Stimulated activated CD4-positive, alpha-beta T cell treated with anti-CD3 and anti-CD28 coated beads, Interleukin-15, amount 100 ng/mL, for 24 hours (primary cell): ENCODE measurements at regions not wholly inside any gene's neighbourhood (a gene's known extent, or its start where the extent isn't known, plus 50 kb on each side); places are given as distances from the start of the nearest gene placed in this dataset.
"Not testable (repeated sequence)": the region's sequence is repeated elsewhere in the genome, so short reads cannot be mapped to it uniquely, and the experiment has no call there.

Experiments used
- DNase-seq: peaks from one replicate; pipeline ENCODE4 v3.0.0-alpha.2; 2020

GRCh38 chr10:107544706-107545520 lies 380.4 kb upstream of the SORCS1 start:
- DNase-seq, result no peak

DNA sequence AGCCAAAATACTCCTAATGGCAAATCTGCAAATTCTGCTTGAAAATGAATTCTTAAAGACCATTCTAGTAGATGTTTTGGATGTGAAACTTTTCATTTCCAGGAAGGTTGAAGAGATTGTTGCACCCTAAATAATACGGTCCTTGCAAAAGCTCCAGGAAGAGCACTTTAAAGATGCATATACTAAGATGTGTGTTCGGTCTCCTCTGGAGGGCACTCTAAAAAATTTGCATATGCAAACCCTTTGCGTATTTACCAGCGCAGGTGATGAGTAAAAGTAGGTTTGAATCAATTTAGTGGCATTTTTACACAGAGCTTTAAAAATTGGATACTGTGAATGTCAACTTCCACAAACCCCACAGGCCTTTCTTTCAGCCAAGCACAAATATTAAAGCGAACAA lies 378.1 kb upstream of the SORCS1 start:
- DNase-seq, result no peak

GRCh38 chr10:107542016-107542415 lies 377.5 kb upstream of the SORCS1 start:
- no peak for DNase-seq

DNA sequence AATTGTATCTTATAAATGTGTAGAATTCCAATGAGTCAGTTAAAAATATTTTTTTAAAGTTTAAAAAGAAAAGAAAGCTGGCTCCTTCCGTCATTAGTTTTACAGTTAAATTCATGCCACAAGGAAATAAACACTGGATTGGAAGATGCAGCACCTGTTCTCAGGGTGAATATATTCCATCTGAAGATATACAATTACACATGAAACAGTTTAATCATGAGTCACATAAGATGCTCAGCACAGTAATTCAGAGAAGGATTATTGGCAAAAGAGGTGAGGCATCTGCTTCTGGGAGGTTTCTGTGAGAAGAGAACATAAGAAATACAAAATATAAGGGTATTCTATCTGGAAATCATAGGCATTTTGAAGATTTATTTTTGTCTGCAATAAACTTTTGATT lies 376.5 kb upstream of the SORCS1 start:
- DNase-seq, result no peak

GRCh38 chr10:107529350-107529749 lies 364.8 kb upstream of the SORCS1 start:
- no peak for DNase-seq

DNA sequence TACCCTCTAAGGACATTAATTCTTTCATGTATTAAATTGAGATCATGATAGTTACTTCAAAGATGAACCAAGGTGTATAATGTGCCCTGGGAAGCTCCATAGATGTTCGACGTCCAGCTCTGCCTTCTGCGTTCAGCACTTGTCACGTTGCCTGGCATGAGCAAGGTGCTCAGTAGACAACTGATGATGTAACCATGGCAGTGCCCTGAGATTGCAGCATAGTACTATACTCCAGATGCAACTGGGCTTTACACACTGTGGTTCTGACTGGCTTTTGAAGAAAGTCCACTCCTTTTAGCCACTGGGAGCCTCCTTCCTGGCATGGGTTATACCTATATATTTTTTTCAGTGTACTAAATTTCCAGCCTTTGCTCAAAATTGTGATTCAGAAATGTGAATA lies 355.8 kb upstream of the SORCS1 start:
- no peak for DNase-seq

GRCh38 chr10:107517811-107518210 lies 353.3 kb upstream of the SORCS1 start:
- DNase-seq, result no peak

DNA sequence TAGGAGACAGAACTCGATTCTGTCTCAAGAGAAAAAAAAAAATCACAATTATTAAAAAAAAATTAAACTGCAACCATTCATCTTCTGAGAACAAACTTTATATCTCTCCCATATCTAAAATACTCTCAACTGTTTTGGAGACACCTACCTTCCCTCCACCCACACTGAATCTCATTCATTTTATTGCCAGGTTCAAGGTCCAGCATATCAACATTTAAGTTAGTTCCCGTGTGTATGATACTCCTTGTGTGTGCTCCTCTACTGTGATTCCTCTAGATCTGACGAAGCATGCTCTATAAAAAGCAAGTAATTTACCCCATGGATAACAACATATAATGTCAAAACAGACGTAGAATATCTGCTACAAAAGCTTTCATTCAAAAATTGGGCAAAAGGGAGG lies 351.8 kb upstream of the SORCS1 start:
- DNase-seq, result no peak

GRCh38 chr10:107504011-107504410 lies 339.5 kb upstream of the SORCS1 start:
- DNase-seq, result not testable (repeated sequence)

- no peak for DNase-seq
Observed at GRCh38 chr10:107502229-107502985, 337.9 kb upstream of the SORCS1 start.

GRCh38 chr10:107498983-107499382 lies 334.5 kb upstream of the SORCS1 start:
- DNase-seq, result no peak

- no peak for DNase-seq
Observed at GRCh38 chr10:107497024-107497423, 332.5 kb upstream of the SORCS1 start.

DNA sequence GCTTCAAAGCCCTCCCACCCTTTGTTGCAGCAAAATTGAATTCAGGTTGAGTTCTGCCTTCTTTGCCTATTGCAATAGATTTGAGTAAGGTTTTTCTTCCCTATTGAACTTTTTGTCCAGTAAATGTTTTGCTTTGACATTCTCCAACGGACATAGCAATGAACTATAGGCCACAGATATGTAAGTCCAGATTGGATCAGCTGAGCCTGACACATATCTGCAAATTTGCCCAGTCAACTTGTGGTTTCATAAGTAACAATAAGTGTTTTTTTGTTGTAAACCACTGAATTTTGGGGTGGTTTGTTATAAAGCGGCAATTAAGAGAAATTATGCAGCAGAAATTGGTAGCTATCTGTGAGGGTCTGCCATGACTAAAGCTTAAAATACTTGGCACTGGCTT lies 332.1 kb upstream of the SORCS1 start:
- DNase-seq, result no peak

DNA sequence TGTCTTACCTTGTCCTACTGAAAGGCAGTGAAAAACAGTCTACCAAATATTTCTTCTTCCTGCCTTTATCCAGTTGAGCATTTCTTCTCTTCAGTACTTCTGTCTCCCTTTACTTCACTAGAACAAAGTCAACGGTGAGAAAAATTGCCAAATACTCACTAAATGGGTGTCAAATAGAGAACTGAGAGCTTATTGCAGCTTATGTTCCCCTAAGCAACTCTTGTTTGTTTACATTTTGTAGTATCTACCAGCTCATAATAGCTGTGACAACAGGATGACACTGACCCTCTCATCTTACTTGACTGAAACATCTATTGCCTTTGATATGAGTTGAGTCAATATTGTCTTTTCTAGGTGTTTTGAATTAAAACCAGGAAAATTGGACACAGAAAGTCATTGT lies 327.9 kb upstream of the SORCS1 start:
- no peak for DNase-seq

DNA sequence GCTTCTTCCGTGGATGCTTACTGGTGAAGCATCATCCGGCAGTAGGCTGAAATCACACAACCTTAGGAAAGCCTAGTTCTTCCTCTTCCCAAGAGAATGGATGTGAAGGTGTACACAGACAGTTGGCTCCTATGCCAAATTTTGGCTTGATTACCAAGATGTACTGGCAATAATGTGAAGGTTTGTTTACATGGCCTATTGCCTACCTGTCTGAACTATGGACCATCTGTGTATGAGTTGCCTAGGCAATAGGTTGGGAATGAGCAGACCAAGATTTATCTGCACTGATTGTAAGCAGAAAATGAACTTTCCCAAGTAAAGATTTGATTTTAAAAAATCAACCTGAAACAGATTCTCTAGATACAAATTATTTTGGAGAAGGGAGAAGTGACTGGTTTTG lies 325.9 kb upstream of the SORCS1 start:
- DNase-seq, result no peak

DNA sequence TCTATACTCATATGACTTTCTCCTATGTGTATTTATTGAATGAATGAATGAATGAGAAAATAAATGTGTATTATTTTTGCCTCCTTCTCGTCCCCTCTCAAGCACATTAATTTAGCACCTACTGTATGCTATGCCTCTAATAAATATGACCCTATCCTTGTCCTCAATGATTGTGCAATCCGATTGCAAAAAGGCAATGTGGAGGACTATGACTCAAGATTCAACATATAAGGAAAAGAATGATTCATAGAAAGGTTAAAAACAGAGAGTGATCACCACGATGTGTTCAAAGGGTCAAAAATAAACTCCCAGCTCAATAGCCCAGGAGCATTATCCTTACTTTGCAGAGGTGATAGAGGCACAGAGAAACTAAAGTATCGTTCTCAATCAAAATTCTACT lies 322.8 kb upstream of the SORCS1 start:
- DNase-seq, result no peak

DNA sequence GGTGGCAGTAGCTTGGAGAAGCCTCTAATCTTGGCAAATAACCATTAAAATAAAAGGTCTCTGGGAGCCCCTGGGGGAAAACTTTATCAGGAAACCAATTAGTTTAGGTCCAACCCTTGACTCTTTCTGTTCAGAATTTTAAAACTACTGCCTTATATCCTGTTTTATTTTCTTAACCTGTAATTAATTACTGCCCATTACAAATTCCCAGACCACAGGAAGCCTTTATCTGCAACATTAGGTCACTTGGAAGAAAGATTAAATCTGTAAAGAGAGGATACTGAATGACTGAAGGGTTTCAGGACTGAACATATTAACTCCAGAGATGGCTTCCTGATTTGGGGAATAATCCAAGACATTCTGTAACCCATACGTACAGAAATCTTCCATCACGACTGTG lies 320.5 kb upstream of the SORCS1 start:
- no peak for DNase-seq

DNA sequence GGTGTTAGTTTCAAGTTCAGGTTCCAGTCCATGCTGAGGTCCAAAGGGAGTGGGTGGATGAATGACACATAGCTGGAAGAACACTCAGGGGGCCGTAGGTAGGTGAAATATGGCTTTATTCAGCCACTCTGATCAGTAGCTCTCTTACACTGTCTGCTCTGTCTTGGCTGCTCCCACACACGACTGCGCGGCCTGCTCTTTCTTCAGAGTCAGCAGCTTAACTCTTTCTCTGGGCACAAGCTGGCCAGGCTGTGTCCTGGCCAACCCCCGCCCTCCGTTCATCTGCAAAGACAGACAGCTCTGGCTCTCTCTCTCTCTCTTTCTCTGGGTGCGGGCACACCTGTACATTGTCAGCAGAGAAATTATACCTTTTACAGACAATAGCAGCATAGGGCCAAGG lies 317.4 kb upstream of the SORCS1 start:
- DNase-seq, result no peak

DNA sequence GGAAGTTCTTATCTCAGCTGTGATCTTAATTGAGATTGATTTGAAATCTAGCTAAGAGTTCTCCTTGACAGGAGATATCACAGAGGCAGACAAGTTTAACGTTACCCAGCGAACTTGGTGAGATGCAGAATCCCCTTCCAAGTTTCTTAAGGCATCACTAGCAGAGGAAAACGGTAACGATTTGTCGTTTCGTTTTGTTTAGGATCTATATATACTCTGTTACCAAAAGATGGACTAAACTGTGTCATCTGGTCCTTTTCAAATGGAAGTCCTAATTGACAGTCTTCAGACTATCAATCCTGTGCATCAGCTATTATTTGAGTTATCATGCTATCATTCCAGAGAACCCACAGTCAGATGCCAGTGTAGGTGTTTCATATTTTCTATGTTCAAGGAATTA lies 316.7 kb upstream of the SORCS1 start:
- DNase-seq, result no peak

- no peak for DNase-seq
Observed at GRCh38 chr10:107480781-107481180, 316.3 kb upstream of the SORCS1 start.

DNA sequence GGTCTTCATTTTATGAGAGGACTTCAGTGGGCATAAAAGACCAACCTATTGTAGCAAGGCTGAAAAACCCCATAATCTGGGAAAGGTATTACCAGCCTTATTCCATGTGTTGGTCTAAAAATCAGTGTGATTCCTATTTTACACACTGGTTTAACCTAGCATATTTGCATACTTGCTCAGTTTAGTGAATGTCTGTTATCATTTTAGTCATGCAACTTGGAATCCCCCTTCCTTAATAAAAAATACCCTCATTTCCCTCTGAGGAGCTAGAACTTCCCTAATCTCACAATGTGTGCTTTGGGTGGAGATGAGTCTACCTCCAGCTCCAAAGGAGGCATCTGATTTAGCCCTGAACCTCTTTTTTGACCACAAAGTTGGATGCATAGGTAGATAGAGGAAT lies 312.8 kb upstream of the SORCS1 start:
- DNase-seq, result no peak

- no peak for DNase-seq
Observed at GRCh38 chr10:107476408-107476807, 311.9 kb upstream of the SORCS1 start.

DNA sequence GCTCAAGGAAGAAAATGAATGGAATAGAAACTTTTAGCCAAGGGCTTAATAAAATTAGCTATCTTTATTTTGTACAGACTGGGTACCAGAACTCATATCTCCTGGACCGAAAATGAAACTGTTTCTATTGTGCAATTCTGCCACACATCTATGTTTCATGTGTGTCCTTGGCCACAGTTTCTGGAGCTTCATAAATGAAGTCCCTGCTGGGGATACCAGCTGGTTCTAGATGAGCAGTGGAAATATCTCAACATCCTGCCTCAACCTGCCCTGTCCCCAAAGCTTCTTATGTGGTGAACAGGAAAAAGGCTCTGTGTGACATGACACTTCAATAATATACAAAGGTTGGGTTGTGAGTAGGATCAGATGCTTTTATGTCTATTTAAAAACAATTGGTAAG lies 310.1 kb upstream of the SORCS1 start:
- no peak for DNase-seq

DNA sequence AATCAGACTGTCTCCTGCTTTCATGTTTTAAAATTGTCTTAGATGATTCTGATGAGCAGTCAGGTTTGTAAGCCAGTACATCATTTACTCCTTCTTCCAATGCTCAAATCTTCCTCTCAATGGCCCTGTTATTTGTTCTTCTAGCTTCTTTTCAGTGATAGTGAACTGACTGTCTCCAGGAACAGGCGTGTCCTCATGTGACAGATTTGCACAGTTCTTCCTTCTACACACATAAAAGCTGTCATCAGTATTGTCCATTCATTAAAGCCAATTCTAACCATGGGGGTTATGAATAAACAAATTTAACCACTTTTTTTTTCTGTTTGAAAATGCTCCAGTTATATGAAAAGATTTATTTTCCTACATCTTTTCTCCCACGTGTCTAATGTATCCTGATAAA lies 308.7 kb upstream of the SORCS1 start:
- DNase-seq, result no peak

DNA sequence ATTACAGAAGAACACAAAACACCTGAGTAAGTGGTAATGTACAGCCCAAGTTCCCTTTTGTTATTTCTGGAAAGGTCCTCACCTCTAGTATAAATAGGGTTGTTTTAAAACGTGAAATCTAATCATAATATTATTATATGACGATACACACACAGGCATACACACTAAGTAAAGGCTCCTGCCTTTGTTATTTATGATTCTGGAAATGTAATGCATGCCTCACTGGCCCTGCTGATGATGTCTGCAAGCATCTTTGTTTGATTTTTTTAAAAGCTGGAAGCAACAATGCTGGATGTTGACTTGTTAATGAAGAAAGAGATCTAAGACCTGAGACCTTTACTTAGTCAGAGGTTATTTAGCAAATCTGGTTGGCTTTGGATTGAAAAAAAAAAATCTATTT lies 307.4 kb upstream of the SORCS1 start:
- DNase-seq, result no peak
